CD14-positive monocyte (primary cell): ENCODE measurements at regions not wholly inside any gene's neighbourhood (a gene's known extent, or its start where the extent isn't known, plus 50 kb on each side); places are given as distances from the start of the nearest gene placed in this dataset.

Experiments
- DNase-seq, 3 donors: peaks; one replicate each; pipeline ENCODE4 v3.0.0-alpha.2; 2011 to 2022
- H2AFZ ChIP-seq: 2 replicates; pipeline ENCODE4 v1.6.0; 2012; ENCODE audit warnings: mild to moderate bottlenecking, low read depth, low read length, inconsistent platforms; ENCODE audit not compliant: insufficient read depth, poor library complexity, severe bottlenecking
- H3K27ac ChIP-seq, 2 donors: 1 replicate in 1 of 2; 2 replicates in 1 of 2; pipeline ENCODE4 v1.5.1; 2012 to 2013; ENCODE audit warnings: low read length in 2 of 2, control low read depth in 1 of 2, inconsistent platforms in 1 of 2, low read depth in 1 of 2, mild to moderate bottlenecking in 1 of 2
- H3K27me3 ChIP-seq, 2 donors: one replicate each; pipeline versions ENCODE4 v1.6.0 to v1.6.1; 2011 to 2013; ENCODE audit warnings: low read length in 2 of 2; ENCODE audit not compliant: control insufficient read depth in 2 of 2, insufficient read depth in 2 of 2
- H3K36me3 ChIP-seq, 2 donors: replicated peaks in 1 of 2; 1 replicate in 1 of 2; 2 replicates in 1 of 2; pipeline versions ENCODE4 v1.5.1 to v1.6.1; 2012 to 2013; ENCODE audit warnings: low read length in 2 of 2, control low read depth in 1 of 2, inconsistent platforms in 1 of 2, mild to moderate bottlenecking in 1 of 2; ENCODE audit not compliant: insufficient read depth in 2 of 2, control insufficient read depth in 1 of 2
- H3K4me1 ChIP-seq, 2 donors: 1 replicate in 1 of 2; 2 replicates in 1 of 2; pipeline versions ENCODE4 v1.5.1 to v1.6.1; 2012 to 2013; ENCODE audit warnings: low read length in 2 of 2, control low read depth in 1 of 2, inconsistent platforms in 1 of 2, mild to moderate bottlenecking in 1 of 2, moderate library complexity in 1 of 2; ENCODE audit not compliant: insufficient read depth in 2 of 2, control insufficient read depth in 1 of 2
- H3K4me2 ChIP-seq: replicated peaks from 2 replicates; pipeline ENCODE3; 2012; ENCODE audit warnings: low read length, moderate library complexity, mild to moderate bottlenecking; ENCODE audit not compliant: poor library complexity, severe bottlenecking; ENCODE audit errors: extremely low read depth
- H3K4me3 ChIP-seq, 3 experiments: fragments of 200-600 bp in 1 of 3; sonication (generic) in 1 of 3; replicated peaks in 1 of 3; 1 replicate in 2 of 3; 2 replicates in 1 of 3; pipeline ENCODE4 v1.5.1; 2011 to 2013; ENCODE audit warnings: low read length in 3 of 3, mild to moderate bottlenecking in 3 of 3, control low read depth in 2 of 3, low read depth in 2 of 3, inconsistent platforms in 1 of 3, moderate library complexity in 1 of 3
- H3K79me2 ChIP-seq: 2 replicates; pipeline ENCODE4 v1.6.0; 2012; ENCODE audit warnings: mild to moderate bottlenecking, control low read depth, inconsistent platforms, low read length, moderate library complexity; ENCODE audit not compliant: insufficient read depth
- H3K9ac ChIP-seq: 2 replicates; pipeline ENCODE4 v1.6.0; 2017; ENCODE audit warnings: low read length, mild to moderate bottlenecking; ENCODE audit not compliant: insufficient read depth, poor library complexity, severe bottlenecking
- H3K9me3 ChIP-seq, 2 donors: replicated peaks in 1 of 2; 1 replicate in 1 of 2; 2 replicates in 1 of 2; pipeline versions ENCODE4 v1.5.1 to v1.6.1; 2012 to 2013; ENCODE audit warnings: low read length in 2 of 2, control low read depth in 1 of 2; ENCODE audit not compliant: control insufficient read depth in 1 of 2, insufficient read depth in 1 of 2
- H4K20me1 ChIP-seq: 2 replicates; pipeline ENCODE4 v1.6.0; 2012; ENCODE audit warnings: mild to moderate bottlenecking, low read length, control low read depth, moderate library complexity; ENCODE audit not compliant: insufficient read depth
- H3K27ac Mint-ChIP-seq, 7 donors: one replicate each; pipeline ENCODE4 v1.8.0; 2020; ENCODE audit warnings: mild to moderate bottlenecking in 7 of 7, mixed read lengths in 7 of 7, moderate library complexity in 6 of 7, inconsistent platforms in 2 of 7
- H3K27me3 Mint-ChIP-seq, 3 donors: one replicate each; pipeline ENCODE4 v1.8.0; 2021 to 2022; ENCODE audit warnings: low read depth in 3 of 3, mild to moderate bottlenecking in 3 of 3, mixed read lengths in 3 of 3, moderate library complexity in 3 of 3, inconsistent platforms in 1 of 3
- H3K36me3 Mint-ChIP-seq, 2 donors: one replicate each; pipeline ENCODE4 v1.8.0; 2020; ENCODE audit warnings: mixed read lengths in 2 of 2, inconsistent platforms in 1 of 2, mild to moderate bottlenecking in 1 of 2
- H3K4me1 Mint-ChIP-seq: one replicate; pipeline ENCODE4 v1.8.0; 2020; ENCODE audit warnings: mild to moderate bottlenecking, mixed read lengths
- H3K4me3 Mint-ChIP-seq, 2 donors: one replicate each; pipeline ENCODE4 v1.8.0; 2020; ENCODE audit warnings: mild to moderate bottlenecking in 2 of 2, mixed read lengths in 2 of 2, moderate library complexity in 1 of 2
- H3K9me3 Mint-ChIP-seq, 7 donors: one replicate each; pipeline ENCODE4 v1.8.0; 2020 to 2022; ENCODE audit warnings: mixed read lengths in 7 of 7, mild to moderate bottlenecking in 6 of 7, moderate library complexity in 6 of 7, inconsistent platforms in 2 of 7
- WGBS: methylation state at CpG from one replicate; pipeline ENCODE4 v1.1.5; 2013; ENCODE audit warnings: missing lambda C conversion rate; ENCODE audit not compliant: insufficient coverage; 5-methylcytosine and 5-hydroxymethylcytosine counted together
- intact Hi-C, 2 donors: fragments of 100-400 bp; cut with micrococcal nuclease; formaldehyde crosslinking; loops; one replicate each; pipeline versions ENCODE4 v1.15.0 to v1.15.1; 2023
- TF ChIP-seq, protein P1 (sequence below): fragments of 200-600 bp; IDR thresholded peaks from one replicate; pipeline ENCODE4 v1.8.0; 2022; ENCODE audit warnings: antibody characterized with exemption, mild to moderate bottlenecking

DNA sequence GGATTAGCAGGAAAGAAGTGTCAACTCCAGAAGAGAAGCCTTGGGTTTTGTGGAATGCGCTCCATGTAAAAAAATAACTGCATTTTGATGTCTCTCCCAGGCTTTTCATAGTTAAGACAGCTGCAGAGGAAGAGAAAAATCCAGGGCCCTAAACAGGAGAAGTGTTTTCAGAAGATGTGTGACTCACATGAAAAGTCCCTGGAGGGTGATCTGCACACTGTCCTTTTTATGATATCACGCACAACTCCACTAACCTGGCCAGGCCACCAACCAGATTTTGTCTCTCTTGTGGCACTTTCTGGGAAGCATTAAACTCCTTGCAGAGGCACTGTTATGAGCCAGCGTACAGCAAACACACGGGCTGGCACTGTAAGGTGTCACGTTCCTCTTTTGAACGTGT is 267.3 kb downstream of the FGF9 start:
- Mint-ChIP-seq H3K27ac (no peak overlapping the region), H3K4me1 (no peaks in the 10 kb centered on the region), H3K9me3 (peaks cover 0 to 14% (median 5%) of the 10 kb centered on the region in 7 donors), H3K27me3 (peaks cover 0 to 2% (median 1%) of the 10 kb centered on the region in 3 donors), H3K36me3 (no peaks in the 10 kb centered on the region), H3K4me3 (no peak overlapping the region)
- no peaks in the 10 kb centered on the region for H3K36me3 ChIP-seq
- no peak overlapping the region for H3K4me2 ChIP-seq
- H2AFZ ChIP-seq, result no peak overlapping the region
- TF ChIP-seq, protein P1, sequence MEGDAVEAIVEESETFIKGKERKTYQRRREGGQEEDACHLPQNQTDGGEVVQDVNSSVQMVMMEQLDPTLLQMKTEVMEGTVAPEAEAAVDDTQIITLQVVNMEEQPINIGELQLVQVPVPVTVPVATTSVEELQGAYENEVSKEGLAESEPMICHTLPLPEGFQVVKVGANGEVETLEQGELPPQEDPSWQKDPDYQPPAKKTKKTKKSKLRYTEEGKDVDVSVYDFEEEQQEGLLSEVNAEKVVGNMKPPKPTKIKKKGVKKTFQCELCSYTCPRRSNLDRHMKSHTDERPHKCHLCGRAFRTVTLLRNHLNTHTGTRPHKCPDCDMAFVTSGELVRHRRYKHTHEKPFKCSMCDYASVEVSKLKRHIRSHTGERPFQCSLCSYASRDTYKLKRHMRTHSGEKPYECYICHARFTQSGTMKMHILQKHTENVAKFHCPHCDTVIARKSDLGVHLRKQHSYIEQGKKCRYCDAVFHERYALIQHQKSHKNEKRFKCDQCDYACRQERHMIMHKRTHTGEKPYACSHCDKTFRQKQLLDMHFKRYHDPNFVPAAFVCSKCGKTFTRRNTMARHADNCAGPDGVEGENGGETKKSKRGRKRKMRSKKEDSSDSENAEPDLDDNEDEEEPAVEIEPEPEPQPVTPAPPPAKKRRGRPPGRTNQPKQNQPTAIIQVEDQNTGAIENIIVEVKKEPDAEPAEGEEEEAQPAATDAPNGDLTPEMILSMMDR, result no peak
- WGBS, result 83% methylated on average over 3 of the region's 6 CpGs
- H3K27ac ChIP-seq, result no peak overlapping the region
- H3K4me1 ChIP-seq, result no peaks in the 10 kb centered on the region
- H3K9ac ChIP-seq, result no peak overlapping the region
- no peaks in the 10 kb centered on the region for H4K20me1 ChIP-seq
- no peaks in the 10 kb centered on the region for H3K79me2 ChIP-seq
- DNase-seq, result no peak
- H3K4me3 ChIP-seq, result no peak overlapping the region
- no peaks in the 10 kb centered on the region for H3K27me3 ChIP-seq
- H3K9me3 ChIP-seq, result peaks cover 13 to 16% of the 10 kb centered on the region in 2 donors
- intact Hi-C loops, result no loop called here

DNA sequence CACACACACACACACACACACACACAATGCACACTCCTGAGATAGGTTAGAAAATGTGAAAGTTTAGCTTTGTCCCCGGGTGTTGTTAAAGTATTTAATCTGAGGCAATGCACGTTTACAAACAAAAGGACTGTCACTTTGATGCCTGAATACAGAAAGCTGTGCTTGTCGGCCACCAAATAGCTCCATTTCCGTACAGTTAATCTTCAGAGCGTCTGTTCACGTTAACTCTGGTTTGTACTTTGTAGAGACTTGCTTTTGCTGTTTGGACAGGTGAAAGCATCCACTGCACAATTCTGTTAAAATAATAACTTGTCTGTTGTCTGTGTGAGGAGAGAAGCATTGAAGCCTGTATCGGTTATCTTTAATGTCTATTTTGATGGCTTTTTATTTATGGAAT is 267.8 kb downstream of the FGF9 start:
- H3K9me3 ChIP-seq, result peaks cover 18 to 20% of the 10 kb centered on the region in 2 donors
- DNase-seq, result no peak
- no peak overlapping the region for H3K4me3 ChIP-seq
- Mint-ChIP-seq H3K4me1 (no peaks in the 10 kb centered on the region), H3K36me3 (no peaks in the 10 kb centered on the region), H3K27me3 (peaks cover 0 to 2% (median 1%) of the 10 kb centered on the region in 3 donors), H3K4me3 (no peak overlapping the region), H3K9me3 (peaks cover 0 to 18% (median 7%) of the 10 kb centered on the region in 7 donors), H3K27ac (no peak overlapping the region)
- TF ChIP-seq, protein P1, result no peak
- no peak overlapping the region for H2AFZ ChIP-seq
- no peaks in the 10 kb centered on the region for H3K4me1 ChIP-seq
- no peaks in the 10 kb centered on the region for H3K27me3 ChIP-seq
- intact Hi-C loops, result no loop called here
- no peak overlapping the region for H3K27ac ChIP-seq
- H3K79me2 ChIP-seq, result no peaks in the 10 kb centered on the region
- no peaks in the 10 kb centered on the region for H3K36me3 ChIP-seq
- no peaks in the 10 kb centered on the region for H4K20me1 ChIP-seq
- H3K4me2 ChIP-seq, result no peak overlapping the region
- WGBS, result 85% methylated on average over 5 of the region's 7 CpGs
- H3K9ac ChIP-seq, result no peak overlapping the region
